ENCODE measurements at regions not wholly inside any gene's neighbourhood (a gene's known extent, or its start where the extent isn't known, plus 50 kb on each side); places are given as distances from the start of the nearest gene placed in this dataset.

GRCh38 chr14:61992926-61993325 lies 230.7 kb downstream of the SNAPC1 start:
- no peak for TF ChIP-seq POLR2A (IDR thresholded peaks at IDR 0.05)
- TF ChIP-seq CTCF (IDR thresholded peaks at IDR 0.05): no peak
- no peak for TF ChIP-seq EP300 (IDR thresholded peaks at IDR 0.05)
